CD4-positive, alpha-beta T cell treated with Interleukin-4 for 4 hours (primary cell): ENCODE measurements at regions not wholly inside any gene's neighbourhood (a gene's known extent, or its start where the extent isn't known, plus 50 kb on each side); places are given as distances from the start of the nearest gene placed in this dataset.

Experiments used
- DNase-seq: peaks from one replicate; pipeline ENCODE4 v3.0.0-alpha.2; 2020

DNA sequence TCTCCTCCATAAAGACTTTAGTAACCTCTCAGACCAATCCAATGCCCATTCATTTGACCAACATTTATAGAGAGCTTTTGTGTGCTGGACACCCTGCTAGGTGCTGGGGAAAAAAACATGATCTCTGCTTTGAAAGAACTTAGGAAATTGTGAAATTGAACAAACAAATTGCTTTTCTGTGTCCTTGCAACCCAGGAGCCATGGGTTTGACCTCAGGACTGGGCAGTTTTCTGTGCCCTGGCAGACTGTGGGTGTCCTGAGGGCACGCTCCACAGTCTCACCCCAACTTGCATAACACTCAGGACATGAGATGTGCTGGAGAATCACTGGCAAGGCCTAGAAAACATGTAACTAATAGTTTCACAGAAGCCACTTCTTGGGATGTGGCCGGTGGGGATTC, 429.1 kb upstream of the ZMIZ1 start:
- no peak for DNase-seq

DNA sequence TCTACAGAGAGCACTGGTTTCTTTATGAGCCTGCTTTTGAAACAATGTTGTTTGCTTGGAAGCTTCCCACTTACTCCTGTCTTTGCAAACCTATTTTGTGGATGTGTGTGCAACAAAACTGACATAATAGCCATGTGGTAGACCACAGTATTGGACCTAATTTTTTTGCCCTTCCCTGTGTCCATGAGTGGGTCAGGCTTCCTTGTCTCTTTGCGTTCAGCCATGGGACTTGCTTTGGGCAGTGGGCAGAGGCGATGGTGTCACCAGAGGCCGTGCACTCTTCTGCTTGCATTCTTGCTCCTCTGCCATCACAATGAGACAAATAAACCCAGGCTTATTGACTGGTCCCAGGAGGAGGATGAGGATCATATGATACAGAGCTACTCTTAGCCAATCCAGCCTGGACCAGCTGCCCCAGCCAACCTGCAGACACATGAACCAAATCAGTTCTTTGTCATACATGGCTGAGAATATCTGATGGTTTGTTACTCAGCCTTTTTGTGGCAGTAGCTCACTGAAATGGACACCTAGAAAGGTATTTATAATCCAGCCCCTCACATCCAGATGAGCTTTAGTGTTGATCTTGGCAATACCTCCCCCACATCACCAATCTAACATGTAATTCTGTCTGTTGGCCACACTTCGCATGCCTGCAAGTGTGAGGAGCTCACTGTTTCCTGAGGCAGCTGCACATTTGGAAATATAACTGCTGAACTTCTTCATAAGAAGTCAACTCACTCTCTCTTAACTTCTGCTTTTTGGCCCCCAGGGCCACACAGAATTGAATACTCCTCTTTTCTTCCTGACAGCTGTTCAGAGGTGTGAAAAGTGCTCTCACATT, 427.8 kb upstream of the ZMIZ1 start:
- DNase-seq, result no peak

DNA sequence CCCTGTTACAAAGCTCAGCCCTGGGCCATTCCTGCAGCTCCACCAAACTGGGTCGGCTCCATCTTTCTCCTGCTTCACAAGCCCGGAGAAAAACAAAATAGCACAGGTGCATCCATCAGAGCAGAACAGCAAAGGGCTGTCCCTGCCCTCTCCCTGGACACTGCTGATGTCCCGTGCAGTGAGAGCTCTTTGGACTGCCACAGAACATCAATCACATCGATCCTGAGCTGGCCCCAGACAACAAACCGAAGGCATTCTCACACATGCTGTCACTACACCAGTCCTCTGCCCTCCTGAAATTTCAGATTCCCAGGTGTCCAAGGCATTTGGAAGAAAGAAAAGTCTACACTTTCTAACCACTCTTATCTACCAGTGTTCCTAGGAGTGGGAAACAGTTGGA, 427.1 kb upstream of the ZMIZ1 start:
- DNase-seq, result no peak

DNA sequence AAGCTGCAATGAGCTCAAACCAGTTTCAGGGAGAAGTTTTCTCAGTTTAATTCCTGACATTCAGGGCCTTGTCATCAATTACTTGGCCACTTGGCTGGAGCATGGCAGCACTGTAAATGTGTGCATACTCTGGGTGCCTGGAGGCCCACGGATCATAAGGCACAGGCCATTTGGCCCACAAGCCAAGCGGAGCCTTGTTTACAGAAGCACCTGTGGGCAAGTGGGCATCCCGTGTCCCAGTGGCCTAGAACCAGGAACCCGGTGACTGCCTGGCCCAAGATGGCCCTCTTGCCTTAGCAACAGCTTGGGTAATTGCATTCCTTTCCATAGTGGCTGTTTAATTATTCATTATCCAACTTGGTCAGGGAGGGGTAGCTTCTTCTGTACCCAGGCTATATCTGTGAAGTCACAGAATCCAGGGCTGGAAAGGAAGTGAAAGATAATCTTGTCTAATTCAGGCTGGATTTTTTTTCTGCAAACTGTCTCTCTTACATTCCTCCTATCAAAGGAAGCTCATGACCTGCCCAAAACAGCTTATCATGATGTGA, 426.4 kb upstream of the ZMIZ1 start:
- no peak for DNase-seq

- DNase-seq, result no peak
Observed at GRCh38 chr10:78643513-78643912, 425.3 kb upstream of the ZMIZ1 start.

DNA sequence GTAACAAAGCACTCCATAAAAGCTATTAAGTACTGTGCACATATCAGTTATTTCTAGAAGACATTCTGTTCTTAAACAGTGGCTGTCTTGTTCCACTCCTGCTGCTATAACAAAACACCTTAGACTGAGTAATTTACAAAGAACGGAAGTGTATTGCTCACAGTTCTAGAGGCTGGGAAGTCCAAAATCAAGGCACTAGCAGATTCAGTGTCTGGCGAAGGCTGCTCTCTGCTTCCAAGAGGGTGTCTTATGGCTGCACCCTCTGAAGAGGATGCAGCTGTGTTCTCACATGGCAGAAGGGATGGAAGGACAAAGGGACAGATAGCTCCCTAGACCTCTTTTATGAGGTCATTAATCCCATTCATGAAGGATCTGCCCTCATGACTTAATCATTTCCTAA, 424.2 kb upstream of the ZMIZ1 start:
- DNase-seq, result no peak

GRCh38 chr10:78645169-78645686, 423.5 kb upstream of the ZMIZ1 start:
- no peak for DNase-seq

- no peak for DNase-seq
Observed at GRCh38 chr10:78645975-78646374, 422.8 kb upstream of the ZMIZ1 start.

GRCh38 chr10:78648256-78648860, 420.4 kb upstream of the ZMIZ1 start:
- DNase-seq, result no peak

GRCh38 chr10:78649429-78649828, 419.3 kb upstream of the ZMIZ1 start:
- no peak for DNase-seq

GRCh38 chr10:78650122-78650521, 418.6 kb upstream of the ZMIZ1 start:
- no peak for DNase-seq

- DNase-seq, result no peak
Observed at GRCh38 chr10:78651287-78651686, 417.5 kb upstream of the ZMIZ1 start.

DNA sequence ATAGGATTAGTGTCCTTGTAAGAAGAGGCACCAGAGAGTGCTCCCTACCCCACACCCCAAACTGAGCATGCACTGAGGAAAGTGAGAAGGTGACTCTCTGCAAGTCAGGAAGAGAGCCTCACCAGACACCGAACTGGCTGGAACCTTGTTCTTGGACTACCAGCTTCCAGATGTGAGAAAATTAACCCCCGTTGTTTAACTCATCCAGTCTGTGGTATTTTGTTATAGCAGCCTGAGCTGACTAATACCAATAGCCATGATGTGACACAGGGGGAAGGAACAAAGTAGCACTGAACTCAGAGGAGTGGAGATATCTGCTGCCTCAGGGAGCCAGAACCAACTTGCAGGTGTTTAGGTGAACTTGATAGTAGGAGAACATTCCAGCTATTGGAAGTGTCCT, 415.2 kb upstream of the ZMIZ1 start:
- DNase-seq, result no peak

GRCh38 chr10:78654047-78654590, 414.6 kb upstream of the ZMIZ1 start:
- DNase-seq, result no peak

- DNase-seq, result no peak
Observed at GRCh38 chr10:78655979-78656378, 412.8 kb upstream of the ZMIZ1 start.

- DNase-seq, result no peak
Observed at GRCh38 chr10:78656417-78657162, 412.2 kb upstream of the ZMIZ1 start.

- DNase-seq, result peak; percentile 37
Observed at GRCh38 chr10:78657163-78657861, 411.5 kb upstream of the ZMIZ1 start.

DNA sequence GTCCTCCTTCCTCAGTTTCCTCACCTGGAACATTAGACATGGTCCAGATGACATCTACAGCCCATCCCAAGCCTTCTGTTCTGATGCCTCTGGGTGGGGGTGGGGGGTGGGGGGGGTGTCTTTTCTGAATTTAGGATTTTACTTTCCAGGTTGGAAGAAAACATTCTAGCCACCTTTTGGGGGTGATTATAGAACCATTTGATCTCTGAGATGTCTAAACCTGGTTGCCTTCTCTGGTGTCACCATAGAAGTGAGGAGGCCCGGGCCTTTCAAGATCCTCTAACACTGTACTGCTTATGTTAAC, 411.0 kb upstream of the ZMIZ1 start:
- no peak for DNase-seq

DNA sequence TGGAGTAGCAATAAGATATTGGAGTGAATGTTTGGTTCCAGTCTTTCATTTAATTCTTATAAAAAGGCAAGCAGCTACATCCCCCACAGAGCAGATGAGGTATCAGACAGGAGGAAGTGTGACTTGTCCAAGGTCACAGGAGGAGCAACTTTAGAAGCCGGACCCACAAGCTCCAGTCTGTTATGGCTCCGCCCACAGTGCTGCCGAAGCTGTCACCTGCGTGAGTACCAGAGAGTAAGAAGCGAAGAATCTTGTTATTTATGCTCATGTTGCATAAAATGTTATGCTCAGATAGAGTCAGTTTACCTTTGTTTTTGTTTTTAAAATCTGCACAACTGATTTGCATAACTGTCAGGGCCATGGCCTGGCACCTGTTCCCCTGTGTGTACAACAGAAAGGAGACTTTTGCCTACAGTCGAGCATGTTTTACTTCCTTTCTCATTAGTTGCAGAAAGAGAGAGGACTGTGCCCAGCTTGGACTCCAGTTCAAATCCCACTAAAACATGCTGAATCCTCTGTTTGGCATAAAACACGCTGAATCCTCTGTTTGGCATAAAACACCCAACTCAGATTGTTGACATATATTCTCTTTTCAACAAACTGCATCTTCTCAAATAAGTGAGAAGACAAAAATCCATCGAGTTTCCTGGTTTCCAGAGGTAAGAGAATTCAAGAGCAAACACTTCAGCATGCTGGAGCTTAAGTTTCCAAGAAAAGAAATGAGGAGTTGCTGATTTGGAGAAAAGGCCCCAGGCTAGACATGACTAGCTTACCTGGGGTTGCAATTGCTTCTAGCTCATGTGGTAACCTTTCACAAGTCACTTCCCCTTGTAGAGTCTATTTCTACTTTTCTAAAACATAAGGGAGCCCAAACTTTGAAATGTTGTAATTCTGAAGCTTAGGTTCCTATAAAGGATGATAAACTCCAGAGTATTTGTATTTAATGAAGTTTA, 409.8 kb upstream of the ZMIZ1 start:
- DNase-seq, result no peak

GRCh38 chr10:78659598-78659967, 409.2 kb upstream of the ZMIZ1 start:
- no peak for DNase-seq

GRCh38 chr10:78660446-78661106, 408.2 kb upstream of the ZMIZ1 start:
- DNase-seq, result no peak
